ENCODE measurements at regions not wholly inside any gene's neighbourhood (a gene's known extent, or its start where the extent isn't known, plus 50 kb on each side); places are given as distances from the start of the nearest gene placed in this dataset.
A peak's percentile ranks its signal among the peaks of the same experiment; 100 is the strongest.
"Not testable (repeated sequence)": the region's sequence is repeated elsewhere in the genome, so short reads cannot be mapped to it uniquely, and the experiment has no call there.

DNA sequence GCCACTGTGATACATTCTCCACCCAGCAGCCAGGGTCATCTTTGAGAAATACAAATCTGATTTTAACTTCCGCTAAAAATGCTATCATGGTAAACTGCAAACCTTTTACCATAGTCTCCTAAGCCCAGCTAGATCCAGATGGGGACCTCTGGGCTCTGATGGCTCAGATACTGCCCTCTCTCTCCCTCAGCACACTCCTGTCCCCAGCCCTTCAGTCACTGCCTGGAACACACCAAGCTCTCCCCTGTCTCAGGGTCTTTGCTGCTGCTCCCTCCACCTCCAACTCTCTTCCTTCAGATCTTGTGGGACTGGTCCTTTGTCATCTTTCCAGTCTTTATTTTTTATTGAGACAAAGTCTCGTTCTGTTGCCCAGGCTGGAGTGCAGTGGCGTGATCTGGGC, 65.1 kb downstream of the SPRY4 start:
- DNase-seq, result no peak

DNA sequence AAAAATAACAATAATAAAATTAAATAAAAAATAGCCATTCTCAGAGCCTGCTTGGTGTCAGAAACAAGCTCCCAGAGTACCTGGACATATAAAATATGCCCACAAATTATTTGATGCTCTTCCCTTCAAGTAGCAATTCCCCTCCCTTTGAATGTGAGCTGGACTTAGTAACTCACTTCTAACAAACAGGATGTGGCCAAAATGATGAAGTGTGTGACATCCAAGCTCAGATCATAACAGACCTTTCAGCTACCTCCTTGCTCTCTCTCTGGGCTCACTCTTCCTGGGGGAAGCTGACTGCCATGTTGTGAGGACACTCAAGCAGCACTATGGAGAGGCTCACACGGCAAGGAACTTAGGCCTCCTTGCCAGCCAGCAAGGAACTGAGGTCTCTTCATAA, 69.0 kb downstream of the SPRY4 start:
- DNase-seq, result no peak

- no peak for DNase-seq
Observed at GRCh38 chr5:142254431-142254830, 70.4 kb downstream of the SPRY4 start.

DNA sequence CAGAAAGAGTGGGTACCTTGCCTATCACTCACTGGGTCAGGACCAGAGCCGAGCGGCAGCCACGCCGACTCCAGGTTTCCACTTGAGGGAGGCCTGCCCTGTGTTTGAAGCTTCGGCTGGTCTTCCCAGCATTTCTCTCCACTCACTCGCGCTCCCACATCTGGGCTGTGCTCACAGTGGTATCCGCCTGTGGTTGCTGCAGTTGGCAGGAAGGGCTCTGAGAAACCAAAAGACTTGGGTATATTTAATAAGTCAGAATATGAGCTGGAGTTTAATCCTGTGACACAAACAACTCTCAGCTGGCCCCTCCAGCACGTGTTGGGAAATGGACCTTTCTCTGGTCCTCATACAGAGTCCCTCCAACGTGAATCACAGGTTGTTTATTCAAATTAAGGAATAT, 70.9 kb downstream of the SPRY4 start:
- no peak for DNase-seq

GRCh38 chr5:142250119-142250518, 74.7 kb downstream of the SPRY4 start:
- DNase-seq, result no peak

- no peak for DNase-seq
Observed at GRCh38 chr5:142248853-142249462, 75.9 kb downstream of the SPRY4 start.

- no peak for DNase-seq
Observed at GRCh38 chr5:142246258-142246657, 78.6 kb downstream of the SPRY4 start.

- no peak for DNase-seq
Observed at GRCh38 chr5:142245786-142246185, 79.0 kb downstream of the SPRY4 start.

DNA sequence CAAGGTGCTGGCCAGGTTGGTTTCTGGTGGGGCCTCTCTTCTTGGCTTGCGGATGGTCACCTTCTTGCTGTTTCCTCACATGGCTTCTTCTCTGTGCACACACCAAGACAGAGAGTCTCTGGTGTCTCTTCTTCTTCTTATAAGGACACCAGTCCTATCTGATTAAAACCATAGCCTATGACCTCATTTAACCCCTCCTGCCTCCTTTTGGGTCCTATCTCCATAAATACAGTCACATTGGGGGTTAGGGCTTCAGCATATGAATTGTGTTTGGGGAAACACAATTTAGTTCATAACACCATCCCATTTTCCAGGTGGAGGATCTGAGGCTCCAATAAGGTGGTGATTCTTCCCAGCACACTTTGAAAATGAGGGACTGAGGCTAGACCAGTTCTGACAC, 80.4 kb downstream of the SPRY4 start:
- no peak for DNase-seq

- no peak for DNase-seq
Observed at GRCh38 chr5:142242272-142242671, 82.5 kb downstream of the SPRY4 start.

GRCh38 chr5:142239394-142240159, 85.2 kb downstream of the SPRY4 start:
- DNase-seq, result no peak

GRCh38 chr5:142237707-142238106, 87.1 kb downstream of the SPRY4 start:
- DNase-seq, result no peak

- not testable (repeated sequence) for DNase-seq
Observed at GRCh38 chr5:142236673-142237290, 88.0 kb downstream of the SPRY4 start.

GRCh38 chr5:142235870-142236672, 88.8 kb downstream of the SPRY4 start:
- DNase-seq, result no peak

DNA sequence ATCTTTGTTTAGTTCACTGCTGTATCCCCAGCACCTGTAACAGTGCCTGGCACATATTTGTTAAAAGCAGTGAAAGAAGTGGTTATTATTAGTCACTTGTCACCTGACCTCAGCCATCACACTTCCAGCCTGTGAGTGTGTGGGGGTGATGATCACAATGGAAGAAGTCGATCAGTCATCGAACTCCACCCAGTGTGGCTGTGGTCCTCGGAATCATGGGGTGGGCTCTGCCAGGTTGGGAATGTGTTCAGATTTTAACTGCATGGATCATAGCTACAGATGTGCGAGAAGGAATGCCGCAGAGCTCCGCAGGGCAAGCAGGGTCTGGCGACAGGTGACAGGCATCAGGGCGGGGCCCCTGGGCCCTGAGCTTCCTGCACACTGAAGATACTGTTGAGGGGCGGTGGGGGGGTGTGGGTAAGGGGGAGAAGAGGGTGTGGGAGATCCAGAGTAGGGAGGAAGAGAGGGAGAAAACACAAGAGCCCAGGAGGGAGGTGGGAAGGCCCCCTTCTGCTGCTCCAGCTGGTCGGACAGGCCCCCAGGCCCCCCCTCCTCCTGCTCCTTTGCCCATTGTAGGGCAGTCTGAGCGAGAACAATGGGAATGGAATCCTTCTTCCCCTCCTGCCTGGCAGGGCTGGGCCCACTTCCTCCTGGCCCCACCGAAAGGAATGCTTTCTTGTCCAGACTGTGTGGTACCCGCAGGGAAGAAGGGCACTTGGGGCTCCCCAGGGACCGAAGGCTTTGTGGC, 89.6 kb downstream of the SPRY4 start:
- peak in 1 of 2 donors; percentile 17 for DNase-seq

DNA sequence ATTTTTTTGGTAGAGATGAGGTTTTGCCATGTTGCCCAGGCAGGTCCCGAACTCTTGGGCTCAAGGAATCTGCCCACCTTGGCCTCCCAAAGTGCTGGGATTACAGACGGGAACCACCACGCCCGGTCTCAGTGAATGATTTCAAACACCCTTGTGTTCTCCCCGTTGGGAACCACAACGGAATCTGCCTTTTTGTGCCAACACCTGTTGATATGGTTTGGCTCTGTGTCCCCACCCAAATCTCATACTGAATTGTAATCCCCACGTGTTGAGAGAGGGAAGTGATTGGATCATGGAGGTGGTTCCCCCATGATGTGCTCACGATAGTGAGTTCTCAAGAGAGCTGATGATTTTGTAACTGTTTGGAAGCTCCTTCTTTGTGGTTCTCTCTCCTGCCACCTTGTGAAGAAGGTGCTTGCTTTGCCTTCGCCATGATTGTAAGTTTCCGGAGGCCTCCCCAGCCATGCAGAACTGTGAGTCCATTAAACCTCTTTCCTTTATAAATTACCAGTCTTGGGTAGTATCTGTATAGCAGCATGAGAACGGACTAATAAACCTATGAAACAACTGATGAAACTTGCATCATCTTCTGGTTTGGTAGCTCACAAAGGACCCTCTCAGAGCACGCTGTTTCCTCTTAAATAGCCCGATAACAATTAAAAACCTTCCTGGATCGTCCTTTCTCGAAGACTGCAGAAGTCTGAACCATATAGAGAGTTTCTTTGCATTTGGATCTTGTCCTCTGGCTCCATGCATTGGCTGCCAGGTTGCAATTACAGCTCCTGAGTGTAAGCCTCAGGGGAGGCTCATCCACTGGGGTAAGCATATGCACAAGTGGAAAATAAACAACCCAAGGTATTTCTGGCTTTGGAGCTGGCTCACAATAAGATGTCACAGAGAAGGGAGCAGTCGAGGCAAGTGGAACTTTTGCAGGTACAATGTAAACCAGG, 91.5 kb downstream of the SPRY4 start:
- DNase-seq, result no peak

GRCh38 chr5:142230949-142231348, 93.9 kb downstream of the SPRY4 start:
- not testable (repeated sequence) for DNase-seq

DNA sequence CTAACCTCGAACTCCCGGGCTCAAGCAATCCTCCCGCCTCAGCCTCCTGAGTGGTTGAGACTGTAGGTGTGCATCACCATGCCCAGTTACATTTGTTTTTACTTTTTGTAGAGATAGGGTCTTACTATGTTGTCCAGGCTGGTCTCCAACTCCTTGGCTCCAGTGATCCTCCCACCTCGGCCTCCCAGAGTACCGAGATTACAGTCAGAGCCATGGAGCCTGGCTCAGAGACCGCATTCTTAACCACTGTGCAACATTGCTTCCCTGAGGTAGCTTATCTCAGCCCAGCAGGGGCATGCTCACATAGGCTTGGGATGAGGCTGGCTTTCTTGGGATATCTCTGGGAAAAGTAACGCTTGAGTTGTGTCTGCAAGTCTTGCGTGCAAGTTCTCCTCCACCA, 99.7 kb downstream of the SPRY4 start:
- DNase-seq, result no peak

- DNase-seq, result no peak
Observed at GRCh38 chr5:142222866-142223558, 101.8 kb downstream of the SPRY4 start.

- DNase-seq, result peak; percentile 68 to 69
Observed at GRCh38 chr5:142222225-142222865, 102.5 kb downstream of the SPRY4 start.
